ENCODE measurements at regions not wholly inside any gene's neighbourhood (a gene's known extent, or its start where the extent isn't known, plus 50 kb on each side); places are given as distances from the start of the nearest gene placed in this dataset.

DNA sequence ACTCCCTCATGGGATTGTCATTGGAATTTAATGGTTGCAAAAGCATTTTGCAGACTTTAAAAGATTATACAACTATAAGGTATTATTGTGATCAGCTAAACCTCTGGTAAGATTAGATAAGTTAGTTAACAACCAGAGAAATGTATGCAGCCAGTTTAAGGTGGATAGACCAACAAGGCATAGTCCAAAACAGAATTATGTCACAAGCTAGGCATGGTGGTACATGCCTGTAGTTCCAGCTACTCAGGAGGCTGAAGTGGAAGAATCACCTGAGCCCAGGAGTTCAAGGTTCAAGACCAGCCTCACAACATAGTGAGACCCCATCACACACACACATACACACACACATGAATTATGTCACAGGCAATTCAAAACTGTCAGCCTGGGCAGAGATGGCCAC, 54.7 kb upstream of the KLHL13 start:
- Histone ChIP-seq H4K20me1 (ENCODE audit: insufficient read depth, low read length) (no peaks in the 10 kb centered on the region), H3K79me2 (ENCODE audit: insufficient read depth, low read length) (no peaks in the 10 kb centered on the region), H3K9ac (ENCODE audit: insufficient read depth, low read depth, low read length) (no peak overlapping the region), H2AFZ (ENCODE audit: low read length) (no peak overlapping the region), H3K4me3 (replicated peaks in 1 of 3; ENCODE audit: insufficient read depth in 1 of 3, low read depth in 2 of 3, low read length in 3 of 3) (no peak overlapping the region), H3K4me2 (ENCODE audit: low read depth, low read length) (0 out of 2 replicates have a peak overlapping the region, but pooled peaks have one; percentile 12), H3K36me3 (replicated peaks in 1 of 2; ENCODE audit: control insufficient read depth in 1 of 2, insufficient read depth in 2 of 2, low read length in 2 of 2) (no peaks in the 10 kb centered on the region), H3K4me1 (ENCODE audit: insufficient read depth, low read length) (peaks cover 21% of the 10 kb centered on the region), H3K27me3 (ENCODE audit: control insufficient read depth in 1 of 2, insufficient read depth in 2 of 2, low read length in 2 of 2) (no peaks in the 10 kb centered on the region), H3K9me3 (ENCODE audit: low read length) (no peaks in the 10 kb centered on the region), H3K27ac (ENCODE audit: extremely low read length, insufficient read depth, low read length) (no peak overlapping the region)
- in situ Hi-C loops (cut with HindIII; ENCODE audit: extremely low pct_ligation_motif_present, low pct_unique_long_range_greater_than_20kb) (no loop called here), intact Hi-C loops (cut with micrococcal nuclease; ENCODE audit: unreplicated experiment) (no loop called here)
- FAIRE-seq (no peak), ATAC-seq (peak; percentile 61; the same call in 2 of the 3 replicates), DNase-seq (ENCODE audit: low spot score) (no peak)
- ChIA-PET POLR2A (no interaction called here), CTCF (ENCODE audit: low intra/inter-chr PET ratio, low total read pairs) (no interaction called here)
- no TSS peak for BruUV-seq (replicated peaks)
- TF ChIP-seq HNF4G (IDR thresholded peaks at IDR 0.05; ENCODE audit: borderline replicate concordance, low read depth, low read length) (0 out of 2 replicates have a peak, but pooled peaks have one; percentile 9), HNF4G (CRISPR knock-in tag; IDR thresholded peaks at IDR 0.05; ENCODE audit: borderline replicate concordance, low read depth) (no peak), ZNF761 (CRISPR knock-in tag; conservative IDR thresholded peaks at IDR 0.05) (no peak), ZNF292 (CRISPR knock-in tag; IDR thresholded peaks at IDR 0.05; ENCODE audit: borderline replicate concordance, low read depth) (no peak), HNF4A (CRISPR knock-in tag; IDR thresholded peaks at IDR 0.05) (peak; percentile 54), ZNF232 (CRISPR knock-in tag; IDR thresholded peaks at IDR 0.05; ENCODE audit: borderline replicate concordance) (no peak)
- TF ChIP-seq, protein P1, sequence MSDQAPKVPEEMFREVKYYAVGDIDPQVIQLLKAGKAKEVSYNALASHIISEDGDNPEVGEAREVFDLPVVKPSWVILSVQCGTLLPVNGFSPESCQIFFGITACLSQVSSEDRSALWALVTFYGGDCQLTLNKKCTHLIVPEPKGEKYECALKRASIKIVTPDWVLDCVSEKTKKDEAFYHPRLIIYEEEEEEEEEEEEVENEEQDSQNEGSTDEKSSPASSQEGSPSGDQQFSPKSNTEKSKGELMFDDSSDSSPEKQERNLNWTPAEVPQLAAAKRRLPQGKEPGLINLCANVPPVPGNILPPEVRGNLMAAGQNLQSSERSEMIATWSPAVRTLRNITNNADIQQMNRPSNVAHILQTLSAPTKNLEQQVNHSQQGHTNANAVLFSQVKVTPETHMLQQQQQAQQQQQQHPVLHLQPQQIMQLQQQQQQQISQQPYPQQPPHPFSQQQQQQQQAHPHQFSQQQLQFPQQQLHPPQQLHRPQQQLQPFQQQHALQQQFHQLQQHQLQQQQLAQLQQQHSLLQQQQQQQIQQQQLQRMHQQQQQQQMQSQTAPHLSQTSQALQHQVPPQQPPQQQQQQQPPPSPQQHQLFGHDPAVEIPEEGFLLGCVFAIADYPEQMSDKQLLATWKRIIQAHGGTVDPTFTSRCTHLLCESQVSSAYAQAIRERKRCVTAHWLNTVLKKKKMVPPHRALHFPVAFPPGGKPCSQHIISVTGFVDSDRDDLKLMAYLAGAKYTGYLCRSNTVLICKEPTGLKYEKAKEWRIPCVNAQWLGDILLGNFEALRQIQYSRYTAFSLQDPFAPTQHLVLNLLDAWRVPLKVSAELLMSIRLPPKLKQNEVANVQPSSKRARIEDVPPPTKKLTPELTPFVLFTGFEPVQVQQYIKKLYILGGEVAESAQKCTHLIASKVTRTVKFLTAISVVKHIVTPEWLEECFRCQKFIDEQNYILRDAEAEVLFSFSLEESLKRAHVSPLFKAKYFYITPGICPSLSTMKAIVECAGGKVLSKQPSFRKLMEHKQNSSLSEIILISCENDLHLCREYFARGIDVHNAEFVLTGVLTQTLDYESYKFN (CRISPR knock-in tag; conservative IDR thresholded peaks at IDR 0.05) = peak; percentile 25; the same call in 1 of the 2 replicates

Data from HepG2 (cell line).